ENCODE measurements at regions not wholly inside any gene's neighbourhood (a gene's known extent, or its start where the extent isn't known, plus 50 kb on each side); places are given as distances from the start of the nearest gene placed in this dataset.

DNA sequence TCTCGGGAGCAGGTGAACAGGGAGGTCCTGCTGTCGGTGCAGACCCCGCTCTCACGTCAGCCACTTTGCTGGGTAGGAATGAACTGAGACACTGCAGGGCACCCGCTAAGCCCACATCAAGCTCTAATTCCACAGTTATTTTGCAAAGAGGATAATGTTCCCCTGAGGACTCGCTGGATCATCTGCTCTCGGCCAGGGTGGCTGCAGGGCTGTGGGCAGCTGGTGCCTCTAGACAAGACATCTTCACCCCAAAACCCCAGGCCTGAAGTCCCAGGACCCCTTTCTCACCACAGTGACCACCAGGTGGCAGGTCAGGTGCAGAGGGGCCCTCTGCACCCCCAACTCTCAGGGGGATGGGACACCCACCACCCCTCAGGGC lies 135.1 kb upstream of the PPP1R26 start:
- TF ChIP-seq POLR2A (IDR thresholded peaks at IDR 0.05; ENCODE audit: low read depth, low read length): no peak
- TF ChIP-seq CTCF (conservative IDR thresholded peaks at IDR 0.05; ENCODE audit: low read depth, low read length): no peak
- no peak for TF ChIP-seq RCOR1 (IDR thresholded peaks at IDR 0.05; ENCODE audit: insufficient replicate concordance, low read length)
- no peak for TF ChIP-seq CEBPB (IDR thresholded peaks at IDR 0.05; ENCODE audit: low read depth, low read length)

All from IMR-90 (cell line).